NT2/D1 (cell line): ENCODE measurements at regions not wholly inside any gene's neighbourhood (a gene's known extent, or its start where the extent isn't known, plus 50 kb on each side); places are given as distances from the start of the nearest gene placed in this dataset.

Experiments used
- YY1 ChIP-seq: IDR thresholded peaks from 2 replicates; pipeline ENCODE4 v1.6.1; 2011; ENCODE audit not compliant: insufficient read length, insufficient read depth
- ZNF274 ChIP-seq: IDR thresholded peaks from 2 replicates; pipeline ENCODE4 v1.6.1; 2011; ENCODE audit warnings: mild to moderate bottlenecking, low read depth, low read length

- TF ChIP-seq ZNF274 (no peak), YY1 (no peak)
Measured at GRCh38 chr7:46571996-46572395, 650.9 kb upstream of the IGFBP3 start.
